ENCODE measurements at regions not wholly inside any gene's neighbourhood (a gene's known extent, or its start where the extent isn't known, plus 50 kb on each side); places are given as distances from the start of the nearest gene placed in this dataset.

- no peak for DNase-seq (ENCODE audit: low spot score)
Observed at GRCh38 chr4:181684310-181684709, 558.9 kb upstream of the TENM3 start.

GRCh38 chr4:181685461-181685860, 557.7 kb upstream of the TENM3 start:
- no peak for DNase-seq (ENCODE audit: low spot score)

- no peak for DNase-seq (ENCODE audit: low spot score)
Observed at GRCh38 chr4:181685911-181686310, 557.3 kb upstream of the TENM3 start.

GRCh38 chr4:181687116-181687515, 556.1 kb upstream of the TENM3 start:
- DNase-seq (ENCODE audit: low spot score) = no peak

GRCh38 chr4:181688432-181688831, 554.8 kb upstream of the TENM3 start:
- no peak for DNase-seq (ENCODE audit: low spot score)

GRCh38 chr4:181688872-181689271, 554.3 kb upstream of the TENM3 start:
- DNase-seq (ENCODE audit: low spot score) = no peak

GRCh38 chr4:181690498-181690897, 552.7 kb upstream of the TENM3 start:
- no peak for DNase-seq (ENCODE audit: low spot score)

GRCh38 chr4:181692965-181693364, 550.2 kb upstream of the TENM3 start:
- DNase-seq (ENCODE audit: low spot score) = no peak

GRCh38 chr4:181693517-181693916, 549.7 kb upstream of the TENM3 start:
- no peak for DNase-seq (ENCODE audit: low spot score)

- DNase-seq (ENCODE audit: low spot score) = no peak
Observed at GRCh38 chr4:181698221-181698620, 545.0 kb upstream of the TENM3 start.

GRCh38 chr4:181701214-181701613, 542.0 kb upstream of the TENM3 start:
- no peak for DNase-seq (ENCODE audit: low spot score)

- no peak for DNase-seq (ENCODE audit: low spot score)
Observed at GRCh38 chr4:181701894-181702293, 541.3 kb upstream of the TENM3 start.

GRCh38 chr4:181702864-181703495, 540.2 kb upstream of the TENM3 start:
- DNase-seq (ENCODE audit: low spot score) = no peak

GRCh38 chr4:181710143-181710542, 533.1 kb upstream of the TENM3 start:
- DNase-seq (ENCODE audit: low spot score) = no peak

GRCh38 chr4:181711387-181711786, 531.8 kb upstream of the TENM3 start:
- no peak for DNase-seq (ENCODE audit: low spot score)

- no peak for DNase-seq (ENCODE audit: low spot score)
Observed at GRCh38 chr4:181728305-181728966, 514.8 kb upstream of the TENM3 start.

GRCh38 chr4:181731900-181732299, 511.3 kb upstream of the TENM3 start:
- no peak for DNase-seq (ENCODE audit: low spot score)

GRCh38 chr4:181737744-181738143, 505.5 kb upstream of the TENM3 start:
- DNase-seq (ENCODE audit: low spot score) = no peak

- DNase-seq (ENCODE audit: low spot score) = no peak
Observed at GRCh38 chr4:181739031-181739430, 504.2 kb upstream of the TENM3 start.

GRCh38 chr4:181741513-181741912, 501.7 kb upstream of the TENM3 start:
- DNase-seq (ENCODE audit: low spot score) = no peak

- DNase-seq (ENCODE audit: low spot score) = no peak
Observed at GRCh38 chr4:181745933-181746625, 497.1 kb upstream of the TENM3 start.

- no peak for DNase-seq (ENCODE audit: low spot score)
Observed at GRCh38 chr4:181748581-181748980, 494.6 kb upstream of the TENM3 start.

GRCh38 chr4:181752516-181752915, 490.7 kb upstream of the TENM3 start:
- DNase-seq (ENCODE audit: low spot score) = no peak
